SK-N-SH (cell line): ENCODE measurements at regions not wholly inside any gene's neighbourhood (a gene's known extent, or its start where the extent isn't known, plus 50 kb on each side); places are given as distances from the start of the nearest gene placed in this dataset.

Experiments used
- CTCF ChIA-PET: fragments of 300-600, 350-600 bp; formaldehyde crosslinking; extraction: SDS; loops from one replicate; lab custom pipeline; 2021; lab: Yijun Ruan, JAX
- POLR2A ChIA-PET: fragments of 350-600 bp; sonication (Branson Sonifier 250); formaldehyde crosslinking; extraction: SDS; loops from one replicate; lab custom pipeline; 2020; ENCODE audit warnings: antibody characterized with exemption, inconsistent platforms; lab: Yijun Ruan, JAX
- DNase-seq: peaks from one replicate; pipeline ENCODE4 v3.0.0; 2012
- H2AFZ ChIP-seq: fragments of 200-600 bp; sonication (generic); 2 replicates; pipeline ENCODE4 v1.8.1; 2016; ENCODE audit warnings: antibody characterized with exemption, mild to moderate bottlenecking, low read depth
- H3F3A ChIP-seq: fragments of 200-600 bp; sonication (generic); replicated peaks from 2 replicates; pipeline ENCODE3; 2016; ENCODE audit warnings: antibody characterized with exemption, mild to moderate bottlenecking; ENCODE audit not compliant: insufficient read depth
- H3K27ac ChIP-seq, 2 experiments: fragments of 200-500 bp in 1 of 2; fragments of 200-600 bp in 1 of 2; sonication (Bioruptor generic) in 1 of 2; sonication (generic), shearing (Covaris generic) in 1 of 2; 2 replicates each; pipeline versions ENCODE4 v1.5.1 to v1.6.1; 2014 to 2016; ENCODE audit warnings: low read depth in 2 of 2, inconsistent platforms in 1 of 2, low read length in 1 of 2, mild to moderate bottlenecking in 1 of 2, mixed read lengths in 1 of 2
- H3K27me3 ChIP-seq: fragments of 200-600 bp; sonication (generic), shearing (Covaris generic); 2 replicates; pipeline ENCODE4 v1.6.1; 2016; ENCODE audit warnings: mixed run types; ENCODE audit not compliant: insufficient read depth
- H3K36me3 ChIP-seq, 2 experiments: fragments of 200-500 bp in 1 of 2; fragments of 200-600 bp in 1 of 2; sonication (Bioruptor generic) in 1 of 2; sonication (generic) in 1 of 2; replicated peaks in 1 of 2; 2 replicates each; pipeline versions ENCODE3 to v1.5.1; 2014 to 2016; ENCODE audit warnings: low read length in 1 of 2, mild to moderate bottlenecking in 1 of 2; ENCODE audit not compliant: insufficient read depth in 2 of 2, control insufficient read depth in 1 of 2
- H3K4me1 ChIP-seq, 2 experiments: fragments of 200-500 bp in 1 of 2; fragments of 200-600 bp in 1 of 2; sonication (Bioruptor generic) in 1 of 2; sonication (generic), shearing (Covaris generic) in 1 of 2; 2 replicates each; pipeline versions ENCODE4 v1.5.1 to v1.6.1; 2014 to 2016; ENCODE audit warnings: low read depth in 1 of 2, low read length in 1 of 2, mixed run types in 1 of 2; ENCODE audit not compliant: insufficient read depth in 2 of 2, control insufficient read depth in 1 of 2
- H3K4me2 ChIP-seq: fragments of 200-600 bp; sonication (generic), shearing (Covaris generic); 2 replicates; pipeline ENCODE4 v1.6.1; 2017; ENCODE audit warnings: mixed run types
- H3K4me3 ChIP-seq, 2 experiments: fragments of 200-500 bp in 1 of 2; fragments of 200-600 bp in 1 of 2; sonication (Bioruptor generic) in 1 of 2; sonication (generic), shearing (Covaris generic) in 1 of 2; 2 replicates each; pipeline versions ENCODE4 v1.5.1 to v1.8.1; 2014 to 2016; ENCODE audit warnings: low read depth in 2 of 2, inconsistent platforms in 1 of 2, low read length in 1 of 2, mild to moderate bottlenecking in 1 of 2, mixed read lengths in 1 of 2, moderate library complexity in 1 of 2
- H3K79me2 ChIP-seq: fragments of 200-600 bp; sonication (generic); 2 replicates; pipeline ENCODE4 v1.8.1; 2017; ENCODE audit warnings: mild to moderate bottlenecking; ENCODE audit not compliant: insufficient read depth
- H3K9ac ChIP-seq: fragments of 200-600 bp; sonication (generic); 2 replicates; pipeline ENCODE4 v1.6.1; 2017; ENCODE audit warnings: mixed run types
- H3K9me2 ChIP-seq: fragments of 200-600 bp; sonication (generic); 2 replicates; pipeline ENCODE4 v1.6.1; 2017; ENCODE audit warnings: mixed run types
- H3K9me3 ChIP-seq: fragments of 200-600 bp; sonication (generic); 2 replicates; pipeline ENCODE4 v1.6.1; 2017; ENCODE audit warnings: mixed run types, mild to moderate bottlenecking, moderate library complexity
- H4K20me1 ChIP-seq: fragments of 200-600 bp; sonication (generic); 2 replicates; pipeline ENCODE4 v1.6.1; 2017; ENCODE audit warnings: mild to moderate bottlenecking, mixed run types; ENCODE audit not compliant: insufficient read depth
- ELF1 ChIP-seq: IDR thresholded peaks from 2 replicates; pipeline ENCODE4 v1.4.0; 2012
- EP300 ChIP-seq, 2 experiments: IDR thresholded peaks; 2 replicates each; pipeline versions ENCODE4 v1.4.0 to v1.6.1; 2012; ENCODE audit warnings: borderline replicate concordance in 1 of 2, low read depth in 1 of 2, low read length in 1 of 2
- EZH2phosphoT487 ChIP-seq: fragments of 200-600 bp; sonication (generic); IDR thresholded peaks from 2 replicates; pipeline ENCODE4 v1.6.1; 2017; ENCODE audit warnings: low read depth, mixed run types, mild to moderate bottlenecking, antibody characterized with exemption, moderate library complexity, borderline replicate concordance
- FOXJ3 ChIP-seq: sonication (generic); formaldehyde crosslinking; IDR thresholded peaks from 2 replicates; pipeline ENCODE4 v1.5.1; 2020; ENCODE audit warnings: mild to moderate bottlenecking, missing genetic modification reagents
- GABPA ChIP-seq: IDR thresholded peaks from 2 replicates; pipeline ENCODE4 v1.4.0; 2012; ENCODE audit warnings: low read depth, mild to moderate bottlenecking
- GATA2 ChIP-seq: sonication (generic); formaldehyde crosslinking; IDR thresholded peaks from 2 replicates; pipeline ENCODE4 v1.5.0; 2020; ENCODE audit warnings: mild to moderate bottlenecking, missing genetic modification reagents
- IRF3 ChIP-seq: fragments of 150-350 bp; IDR thresholded peaks from 2 replicates; pipeline ENCODE4 v1.6.1; 2016; ENCODE audit warnings: mild to moderate bottlenecking, low read depth, low read length
- MAX ChIP-seq: IDR thresholded peaks from 2 replicates; pipeline ENCODE4 v1.4.0; 2012; ENCODE audit warnings: low read depth
- MEF2A ChIP-seq: IDR thresholded peaks from 2 replicates; pipeline ENCODE4 v1.4.0; 2012; ENCODE audit warnings: low read depth, borderline replicate concordance
- MXI1 ChIP-seq: IDR thresholded peaks from 2 replicates; pipeline ENCODE4 v1.6.1; 2012; ENCODE audit warnings: mild to moderate bottlenecking, low read depth, low read length, improper control_type of control experiment
- NFIC ChIP-seq: IDR thresholded peaks from 2 replicates; pipeline ENCODE4 v1.4.0; 2012; ENCODE audit warnings: borderline replicate concordance
- NRF1 ChIP-seq: IDR thresholded peaks from 2 replicates; pipeline ENCODE4 v1.6.1; 2012; ENCODE audit warnings: low read depth, mild to moderate bottlenecking, low read length
- PBX3 ChIP-seq: IDR thresholded peaks from 2 replicates; pipeline ENCODE4; 2012
- POLR2AphosphoS5 ChIP-seq: IDR thresholded peaks from 2 replicates; pipeline ENCODE4 v1.6.1; 2012; ENCODE audit warnings: low read depth, low read length
- RAD21 ChIP-seq: IDR thresholded peaks from 2 replicates; pipeline ENCODE4 v1.6.1; 2012; ENCODE audit warnings: mild to moderate bottlenecking, low read length
- RCOR1 ChIP-seq: fragments of 150-350 bp; IDR thresholded peaks from 2 replicates; pipeline ENCODE4 v1.6.1; 2017; ENCODE audit warnings: antibody characterized with exemption, low read length
- REST ChIP-seq: IDR thresholded peaks from 2 replicates; pipeline ENCODE4 v1.6.1; 2012; ENCODE audit warnings: mild to moderate bottlenecking, low read depth, low read length, moderate library complexity
- SMC3 ChIP-seq: IDR thresholded peaks from 2 replicates; pipeline ENCODE4 v1.6.1; 2012; ENCODE audit warnings: low read depth, low read length, improper control_type of control experiment
- USF2 ChIP-seq: fragments of 150-350 bp; IDR thresholded peaks from 2 replicates; pipeline ENCODE4 v1.6.1; 2017; ENCODE audit warnings: antibody characterized with exemption, low read length, low read depth, borderline replicate concordance
- WGBS: methylation state at CpG from one replicate; pipeline ENCODE4 v1.1.6; 2017; ENCODE audit warnings: low lambda C conversion rate; 5-methylcytosine and 5-hydroxymethylcytosine counted together

- no peak for TF ChIP-seq PBX3
- TF ChIP-seq GATA2 (CRISPR knock-in tag) = no peak
These were observed 239.8 kb downstream of the ETV1 start (continued) for GRCh38 chr7:13749636-13750035.

GRCh38 chr7:13751766-13752165, 237.7 kb downstream of the ETV1 start:
- H3K9me3 ChIP-seq = no peaks in the 10 kb centered on the region
- H3K9ac ChIP-seq = no peak overlapping the region
- H3F3A ChIP-seq = no peaks in the 10 kb centered on the region
- no peak overlapping the region for H2AFZ ChIP-seq
- ChIA-PET POLR2A (no interaction called here), CTCF (interaction anchor here (0.9 to 1.2 kb wide), 3 partner anchors 9 to 940 kb away, joined by 3 to 5 read pairs (median 4); no protein-coding TSS in a partner anchor)
- no peaks in the 10 kb centered on the region for H3K79me2 ChIP-seq
- H3K36me3 ChIP-seq = no peaks in the 10 kb centered on the region
- H3K4me1 ChIP-seq = no peaks in the 10 kb centered on the region; a peak in 1 of 4 replicates
- H3K4me2 ChIP-seq = no peak overlapping the region
- TF ChIP-seq MEF2A (no peak), NFIC (no peak), RCOR1 (no peak), USF2 (no peak), PBX3 (no peak), NRF1 (no peak), IRF3 (no peak), POLR2AphosphoS5 (no peak), GATA2 (CRISPR knock-in tag) (no peak), EZH2phosphoT487 (no peak), EP300 (IDR thresholded peaks at IDR 0.05; ENCODE audit: borderline replicate concordance in 1 of 2, low read depth in 1 of 2, low read length in 1 of 2) (no peak), REST (no peak), FOXJ3 (CRISPR knock-in tag) (no peak), RAD21 (no peak), SMC3 (no peak), MXI1 (no peak), GABPA (no peak), MAX (no peak), ELF1 (no peak)
- no peak overlapping the region for H3K4me3 ChIP-seq
- no peaks in the 10 kb centered on the region for H3K9me2 ChIP-seq
- 37% methylated on average over 1 of the region's 1 CpG for WGBS
- DNase-seq = no peak
- H4K20me1 ChIP-seq = no peaks in the 10 kb centered on the region
- no peaks in the 10 kb centered on the region for H3K27me3 ChIP-seq
- H3K27ac ChIP-seq = no peak overlapping the region
